Right cardiac atrium (tissue), 5 donors: ENCODE measurements at regions not wholly inside any gene's neighbourhood (a gene's known extent, or its start where the extent isn't known, plus 50 kb on each side); places are given as distances from the start of the nearest gene placed in this dataset.

ENCODE experiments used
- ATAC-seq, 2 donors: fragments of 200-7000 bp; cut with Tn5 transposase; one replicate each; pipeline versions ENCODE4 v1.8.0 to v1.9.1; 2020; ENCODE audit warnings: moderate library complexity in 2 of 2, mild to moderate bottlenecking in 1 of 2
- DNase-seq, 3 donors: peaks; one replicate each; pipeline ENCODE4 v3.0.0-alpha.2; 2020
- H3K27ac ChIP-seq: one replicate; pipeline ENCODE4 v1.5.1; 2013; ENCODE audit warnings: mild to moderate bottlenecking, low read length, control low read depth, moderate library complexity
- H3K27me3 ChIP-seq: one replicate; pipeline ENCODE4 v1.6.1; 2013; ENCODE audit not compliant: control insufficient read depth, insufficient read depth
- H3K4me1 ChIP-seq: one replicate; pipeline ENCODE4 v1.6.1; 2013; ENCODE audit warnings: low read length; ENCODE audit not compliant: control insufficient read depth, insufficient read depth
- H3K4me3 ChIP-seq: one replicate; pipeline ENCODE4 v1.5.1; 2013; ENCODE audit warnings: low read length, control low read depth
- H3K9me3 ChIP-seq: one replicate; pipeline ENCODE4 v1.6.1; 2013; ENCODE audit warnings: low read length; ENCODE audit not compliant: control insufficient read depth
- WGBS: extraction: QIAGEN DNeasy Blood & Tissue Kit; methylation state at CpG from one replicate; pipeline ENCODE4 v1.1.7; 2013; 5-methylcytosine and 5-hydroxymethylcytosine counted together
- intact Hi-C, 4 donors: fragments of 100-400 bp; cut with DNase I; formaldehyde crosslinking; loops; one replicate each; pipeline versions ENCODE4 v1.11.0 to v1.14.0; 2022 to 2023
- donor health status: healthy with polysubstance abuse.
- donor health status: DM: no; HTN: yes; CAD: no.
- donor health status: DM: no; HTN: no; CAD: no.
- donor health status: DM: no; HTN: yes; CAD: no; lungs with severe emphysema.
- donor health status: DM: yes; HTN: yes; CAD: no.

DNA sequence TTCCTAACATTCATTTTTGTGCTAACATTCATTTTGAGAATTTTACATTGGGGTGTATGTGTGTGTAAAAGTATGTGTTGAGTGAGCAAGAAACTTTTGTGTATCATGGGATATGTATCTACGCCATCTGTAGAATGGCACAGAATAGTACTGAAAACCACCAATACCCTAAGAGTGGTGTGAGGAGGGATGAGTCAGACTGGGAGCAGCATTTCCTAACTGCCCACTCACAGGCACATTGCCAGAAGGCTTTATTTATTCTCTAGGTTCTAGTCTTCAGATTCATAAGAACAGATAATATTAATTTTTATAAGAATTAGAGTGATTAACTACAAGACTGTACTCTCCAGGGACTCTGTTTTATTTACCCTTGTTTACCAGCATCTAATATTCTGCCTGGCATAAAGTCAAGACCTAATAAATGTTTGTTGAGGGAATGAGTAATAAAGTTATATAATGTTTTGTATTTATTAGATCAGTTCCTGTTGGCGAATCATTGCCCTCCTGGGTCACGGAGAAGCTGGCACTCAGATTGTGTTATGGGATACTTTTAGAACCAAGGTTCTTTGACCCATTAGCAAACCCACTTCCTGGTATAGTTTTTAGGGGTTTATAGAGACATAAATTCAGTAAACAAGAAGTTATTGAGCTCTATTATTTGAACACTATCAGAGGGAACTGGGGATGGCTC lies 159.1 kb upstream of the PPP2R2B start:
- no peaks in the 10 kb centered on the region for H3K27me3 ChIP-seq
- H3K4me1 ChIP-seq = no peaks in the 10 kb centered on the region
- DNase-seq (no peak), ATAC-seq (no peak)
- intact Hi-C loops = no loop called here
- 76% methylated on average over 3 of the region's 3 CpGs for WGBS
- H3K4me3 ChIP-seq = no peak overlapping the region
- no peak overlapping the region for H3K27ac ChIP-seq
- no peaks in the 10 kb centered on the region for H3K9me3 ChIP-seq

GRCh38 chr5:147040856-147041255 lies 162.3 kb upstream of the PPP2R2B start:
- no peaks in the 10 kb centered on the region for H3K9me3 ChIP-seq
- 81% methylated on average over 3 of the region's 3 CpGs for WGBS
- no peak for ATAC-seq

DNA sequence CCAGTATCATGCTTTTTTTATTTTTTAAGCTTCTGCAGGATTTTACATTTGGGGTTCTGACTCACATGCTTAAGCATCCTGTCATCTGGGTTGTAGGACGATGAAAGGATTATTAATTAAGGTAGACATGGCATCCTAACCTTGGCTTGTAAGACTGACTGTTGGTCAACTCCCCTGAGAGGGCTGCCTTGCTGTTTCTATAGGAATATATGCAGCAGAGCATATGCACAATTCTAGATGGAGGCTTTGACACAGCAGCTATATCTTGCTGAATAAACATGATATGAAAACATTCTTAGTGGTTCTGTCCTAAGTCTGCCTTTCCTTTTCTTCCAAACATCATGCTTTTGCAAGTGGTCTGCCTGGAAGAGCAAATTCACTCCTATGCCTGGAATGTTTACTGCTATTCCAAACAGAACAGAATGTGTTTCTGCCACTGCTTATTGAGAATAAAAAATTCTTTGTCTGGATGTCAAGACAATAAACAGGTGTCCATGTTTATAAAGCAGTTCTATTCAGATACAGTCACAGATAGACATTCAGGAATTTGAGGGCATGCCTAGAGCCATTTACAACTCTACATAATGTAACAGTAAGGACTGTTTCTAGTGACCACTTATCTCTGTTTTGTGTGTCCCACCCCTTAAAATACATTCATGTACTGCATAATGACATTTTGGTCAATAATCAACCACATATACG lies 166.2 kb upstream of the PPP2R2B start:
- Histone ChIP-seq H3K4me3 (no peak overlapping the region), H3K27ac (no peak overlapping the region), H3K9me3 (no peaks in the 10 kb centered on the region), H3K4me1 (no peaks in the 10 kb centered on the region), H3K27me3 (no peaks in the 10 kb centered on the region)
- intact Hi-C loops = no loop called here
- 57% methylated on average over 2 of the region's 2 CpGs for WGBS
- ATAC-seq (no peak), DNase-seq (no peak)

More at GRCh38 chr5:147040856-147041255, 162.3 kb upstream of the PPP2R2B start:
- no peaks in the 10 kb centered on the region for H3K4me1 ChIP-seq
- no peak overlapping the region for H3K4me3 ChIP-seq
- H3K27ac ChIP-seq = no peak overlapping the region
- H3K27me3 ChIP-seq = no peaks in the 10 kb centered on the region
- DNase-seq = no peak
- intact Hi-C loops = no loop called here

GRCh38 chr5:147045290-147045689 lies 166.7 kb upstream of the PPP2R2B start:
- no peak overlapping the region for H3K27ac ChIP-seq
- intact Hi-C loops = no loop called here
- H3K4me3 ChIP-seq = no peak overlapping the region
- H3K4me1 ChIP-seq = no peaks in the 10 kb centered on the region
- H3K9me3 ChIP-seq = no peaks in the 10 kb centered on the region
- ATAC-seq (no peak), DNase-seq (no peak)
- H3K27me3 ChIP-seq = no peaks in the 10 kb centered on the region
- 94% methylated on average over 3 of the region's 3 CpGs for WGBS

DNA sequence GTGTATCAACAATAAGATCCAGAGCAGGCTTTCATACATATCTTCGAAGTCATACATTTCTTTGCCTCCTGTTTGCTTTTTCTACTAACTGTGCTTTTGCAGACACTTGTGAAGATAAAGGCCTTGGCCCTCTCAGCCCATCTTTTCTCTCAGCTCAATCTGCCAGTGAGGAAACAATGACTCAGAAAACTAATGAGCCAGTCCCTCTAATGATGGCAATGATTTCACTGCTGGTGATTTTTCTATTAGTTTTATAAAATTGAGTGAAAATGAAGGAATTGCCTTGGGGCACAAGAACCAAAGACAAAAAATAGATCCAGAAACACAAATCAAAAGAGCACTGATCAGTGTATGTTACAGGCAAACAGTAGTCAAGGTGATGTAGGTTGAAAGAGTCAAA lies 167.7 kb upstream of the PPP2R2B start:
- Histone ChIP-seq H3K4me3 (no peak overlapping the region), H3K27ac (no peak overlapping the region), H3K27me3 (no peaks in the 10 kb centered on the region), H3K9me3 (no peaks in the 10 kb centered on the region), H3K4me1 (no peaks in the 10 kb centered on the region)
- WGBS = 54% methylated on average over 1 of the region's 1 CpG
- intact Hi-C loops = no loop called here
- DNase-seq (no peak), ATAC-seq (no peak)

GRCh38 chr5:147046894-147047293 lies 168.3 kb upstream of the PPP2R2B start:
- no peak overlapping the region for H3K4me3 ChIP-seq
- no peak overlapping the region for H3K27ac ChIP-seq
- no peaks in the 10 kb centered on the region for H3K4me1 ChIP-seq
- H3K27me3 ChIP-seq = no peaks in the 10 kb centered on the region
- no peaks in the 10 kb centered on the region for H3K9me3 ChIP-seq
- ATAC-seq (no peak), DNase-seq (no peak)
- intact Hi-C loops = no loop called here

- Histone ChIP-seq H3K4me3 (no peak overlapping the region), H3K27me3 (no peaks in the 10 kb centered on the region), H3K4me1 (no peaks in the 10 kb centered on the region), H3K27ac (no peak overlapping the region), H3K9me3 (no peaks in the 10 kb centered on the region)
- no peak for DNase-seq
- WGBS = 52% methylated on average over 2 of the region's 2 CpGs
- no peak for ATAC-seq
- intact Hi-C loops = no loop called here
Measured at GRCh38 chr5:147049764-147050163, 171.2 kb upstream of the PPP2R2B start.

- ATAC-seq (no peak), DNase-seq (no peak)
- H3K9me3 ChIP-seq = no peaks in the 10 kb centered on the region
- no peak overlapping the region for H3K4me3 ChIP-seq
- no peaks in the 10 kb centered on the region for H3K4me1 ChIP-seq
- H3K27ac ChIP-seq = no peak overlapping the region
- intact Hi-C loops = no loop called here
- 55% methylated on average over 2 of the region's 2 CpGs for WGBS
- no peaks in the 10 kb centered on the region for H3K27me3 ChIP-seq
Measured at GRCh38 chr5:147050172-147050571, 171.6 kb upstream of the PPP2R2B start.

GRCh38 chr5:147051193-147051592 lies 172.6 kb upstream of the PPP2R2B start:
- intact Hi-C loops = no loop called here

DNA sequence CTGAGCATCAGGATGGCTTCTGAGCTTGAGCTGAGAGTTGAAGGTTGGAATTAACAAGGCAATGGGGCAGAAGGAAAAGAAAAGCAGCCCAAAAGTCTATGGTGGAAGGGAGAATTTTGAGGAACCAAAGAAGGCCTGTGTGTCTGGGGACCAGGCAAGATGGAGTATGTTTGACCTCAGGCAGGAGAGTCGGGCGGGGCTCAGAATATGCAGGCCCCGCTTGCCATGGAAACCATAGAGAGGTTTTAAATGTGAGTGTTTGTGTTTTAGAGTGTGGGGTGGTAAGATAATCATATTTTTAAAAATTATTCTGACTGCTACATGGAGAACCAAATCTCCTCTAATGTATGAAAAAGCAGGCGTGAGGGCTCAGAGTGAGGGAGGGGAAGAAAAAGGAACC lies 174.0 kb upstream of the PPP2R2B start:
- Histone ChIP-seq H3K4me1 (no peaks in the 10 kb centered on the region), H3K9me3 (no peaks in the 10 kb centered on the region), H3K4me3 (no peak overlapping the region), H3K27ac (no peak overlapping the region), H3K27me3 (no peaks in the 10 kb centered on the region)
- ATAC-seq (no peak), DNase-seq (no peak)
- intact Hi-C loops = no loop called here
- WGBS = 92% methylated on average over 4 of the region's 4 CpGs

More at GRCh38 chr5:147051193-147051592, 172.6 kb upstream of the PPP2R2B start:
- DNase-seq = no peak
- 76% methylated on average over 5 of the region's 5 CpGs for WGBS
- Histone ChIP-seq H3K27ac (no peak overlapping the region), H3K4me1 (no peaks in the 10 kb centered on the region), H3K4me3 (no peak overlapping the region), H3K9me3 (no peaks in the 10 kb centered on the region), H3K27me3 (no peaks in the 10 kb centered on the region)
- ATAC-seq = no peak

GRCh38 chr5:147055089-147055826 lies 176.7 kb upstream of the PPP2R2B start:
- no peak overlapping the region for H3K27ac ChIP-seq
- peaks cover 4% of the 10 kb centered on the region for H3K27me3 ChIP-seq
- no peak overlapping the region for H3K4me3 ChIP-seq
- intact Hi-C loops = no loop called here
- WGBS = 62% methylated on average over 5 of the region's 5 CpGs
- no peaks in the 10 kb centered on the region for H3K9me3 ChIP-seq
- H3K4me1 ChIP-seq = no peaks in the 10 kb centered on the region
- DNase-seq = no peak
- ATAC-seq = no peak
